ENCODE measurements at regions not wholly inside any gene's neighbourhood (a gene's known extent, or its start where the extent isn't known, plus 50 kb on each side); places are given as distances from the start of the nearest gene placed in this dataset.
"Not testable (repeated sequence)": the region's sequence is repeated elsewhere in the genome, so short reads cannot be mapped to it uniquely, and the experiment has no call there.

GRCh38 chr11:29480981-29481380, 535.8 kb downstream of the KCNA4 start:
- DNase-seq = no peak

- DNase-seq = no peak
Observed at GRCh38 chr11:29458252-29458651, 558.6 kb downstream of the KCNA4 start.

DNA sequence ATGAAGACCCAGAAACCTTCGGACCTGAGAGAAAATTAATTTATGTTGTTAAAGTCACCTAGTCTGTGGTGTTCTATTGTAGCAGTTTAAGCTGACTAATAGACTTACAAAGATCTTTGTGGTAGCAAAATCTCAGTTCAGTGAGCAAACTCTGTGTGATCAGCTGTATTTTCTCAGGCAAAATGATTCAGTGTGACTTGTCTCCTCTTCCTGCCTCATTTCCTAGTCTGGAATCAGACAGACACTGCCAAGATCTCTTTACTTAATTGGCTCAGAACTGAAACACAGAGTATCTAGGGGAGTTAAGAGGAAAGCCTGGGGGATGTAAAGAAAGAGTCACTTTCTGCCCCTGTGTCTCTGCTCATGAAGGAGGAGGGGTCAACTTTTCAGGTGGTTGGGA, 564.7 kb downstream of the KCNA4 start:
- DNase-seq = no peak

GRCh38 chr11:29449281-29450074, 567.4 kb downstream of the KCNA4 start:
- DNase-seq = no peak

GRCh38 chr11:29448246-29448877, 568.5 kb downstream of the KCNA4 start:
- no peak for DNase-seq

- no peak for DNase-seq
Observed at GRCh38 chr11:29447821-29448220, 569.0 kb downstream of the KCNA4 start.

DNA sequence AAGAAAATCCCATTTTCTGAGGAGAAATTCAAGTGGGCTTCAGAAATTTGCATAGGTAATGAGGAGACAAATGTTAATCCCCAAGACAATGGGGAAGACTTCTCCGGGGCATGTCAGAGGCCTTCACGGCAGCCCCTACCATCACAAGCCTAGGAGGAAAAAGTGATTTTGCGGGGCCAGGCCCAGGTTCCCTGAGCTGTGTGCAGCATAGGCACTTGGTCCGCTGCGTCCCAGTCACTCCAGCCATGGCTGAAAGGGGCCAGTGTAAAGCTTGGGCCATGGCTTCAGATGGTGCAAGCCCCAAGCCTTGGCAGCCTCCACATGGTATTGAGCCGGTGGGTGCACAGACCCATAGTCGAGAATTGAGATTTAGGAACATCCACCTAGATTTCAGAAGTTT, 570.7 kb downstream of the KCNA4 start:
- DNase-seq = no peak

- not testable (repeated sequence) for DNase-seq
Observed at GRCh38 chr11:29445191-29445590, 571.6 kb downstream of the KCNA4 start.

GRCh38 chr11:29438815-29439214, 578.0 kb downstream of the KCNA4 start:
- DNase-seq = no peak

- no peak for DNase-seq
Observed at GRCh38 chr11:29435421-29435820, 581.4 kb downstream of the KCNA4 start.

DNA sequence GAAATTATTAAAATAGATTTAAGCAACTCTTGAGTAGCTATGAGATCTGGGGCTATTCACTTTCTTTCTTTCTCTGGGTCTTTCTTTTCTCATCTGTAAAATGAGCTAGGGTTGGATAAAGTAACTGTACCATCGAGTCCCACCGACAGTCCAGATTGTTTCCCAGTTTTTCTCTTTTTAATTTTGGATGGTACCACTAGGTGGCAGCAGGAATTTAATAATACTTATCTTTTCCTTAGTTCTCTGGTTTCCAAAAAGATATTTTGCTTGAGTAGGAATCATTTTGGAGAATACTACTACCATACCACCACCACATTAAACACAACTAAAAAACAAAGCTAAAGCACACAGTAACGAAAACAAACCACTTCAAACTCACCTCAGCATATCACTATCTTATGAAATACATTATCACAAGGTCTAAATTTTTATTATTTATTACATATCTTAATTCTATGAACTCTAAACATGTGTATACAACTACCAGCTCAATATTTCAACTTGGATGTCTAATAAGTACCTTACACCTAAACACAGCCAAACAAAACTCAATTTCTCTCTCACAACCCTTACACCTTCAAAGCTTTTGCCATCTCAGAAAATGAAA, 584.0 kb downstream of the KCNA4 start:
- peak; percentile 2 to 58 for DNase-seq

DNA sequence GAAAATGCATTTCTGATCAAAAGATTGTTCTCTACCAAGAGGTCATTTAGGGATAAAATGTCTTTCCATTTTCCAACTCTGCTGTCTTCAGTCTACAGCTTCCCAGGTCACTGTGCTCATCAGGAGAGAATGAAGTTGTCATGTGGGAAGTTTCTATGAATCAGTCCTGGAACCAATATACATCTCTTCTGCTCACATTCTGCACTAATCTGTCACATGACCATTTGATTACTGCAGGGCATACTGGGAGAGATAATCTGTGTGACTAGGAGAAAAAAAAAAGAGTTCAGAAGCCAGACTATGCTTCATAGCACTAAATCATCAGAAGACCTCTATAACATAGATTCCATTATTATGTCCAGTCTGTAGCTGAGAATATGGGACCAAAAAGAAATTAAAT, 611.5 kb downstream of the KCNA4 start:
- no peak for DNase-seq

DNA sequence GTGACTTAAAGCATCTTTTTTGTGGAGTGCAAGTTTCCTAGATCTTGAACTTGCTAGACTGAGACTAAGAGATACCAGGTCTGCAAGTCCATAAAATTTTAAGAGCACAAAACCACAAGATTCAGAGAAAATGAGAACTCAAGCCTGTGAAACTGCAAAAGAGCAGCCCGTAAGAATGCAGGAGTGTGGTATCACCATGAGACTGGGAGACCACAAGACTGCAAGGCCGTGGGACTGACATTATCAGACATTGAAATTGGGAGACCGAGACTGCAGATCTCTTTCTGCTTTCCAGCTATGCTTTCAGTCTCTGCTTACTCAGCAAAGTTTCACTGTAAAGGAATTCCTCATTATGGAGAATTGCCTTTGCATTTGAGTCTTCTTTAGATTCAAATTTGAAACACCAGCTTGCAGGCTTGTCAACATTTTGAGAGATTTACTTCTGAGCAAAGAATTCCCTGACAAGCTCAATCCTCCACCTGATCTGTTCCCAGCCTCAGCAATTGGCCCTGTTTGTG, 621.2 kb downstream of the KCNA4 start:
- no peak for DNase-seq

- DNase-seq = no peak
Observed at GRCh38 chr11:29389793-29390192, 627.0 kb downstream of the KCNA4 start.

GRCh38 chr11:29373725-29374124, 643.1 kb downstream of the KCNA4 start:
- no peak for DNase-seq

DNA sequence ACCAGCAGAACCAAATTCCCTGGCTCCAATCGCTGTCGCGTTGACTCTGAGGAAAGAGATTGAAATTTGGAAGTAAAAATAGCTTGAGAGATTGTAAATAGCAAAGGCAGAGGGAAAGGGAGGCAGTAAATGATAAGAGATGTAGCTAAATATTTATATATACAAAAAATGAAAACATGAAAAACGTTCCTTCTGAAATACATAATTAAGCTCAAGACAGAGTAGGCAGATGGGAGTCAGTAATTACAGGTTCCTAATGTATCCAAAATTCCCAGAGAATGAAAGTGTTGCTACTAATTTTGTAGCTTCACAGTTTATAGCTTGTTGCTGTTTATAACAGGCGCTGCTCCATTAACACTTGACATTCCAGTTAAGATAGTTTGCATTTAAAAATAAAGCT, 648.7 kb downstream of the KCNA4 start:
- no peak for DNase-seq

DNA sequence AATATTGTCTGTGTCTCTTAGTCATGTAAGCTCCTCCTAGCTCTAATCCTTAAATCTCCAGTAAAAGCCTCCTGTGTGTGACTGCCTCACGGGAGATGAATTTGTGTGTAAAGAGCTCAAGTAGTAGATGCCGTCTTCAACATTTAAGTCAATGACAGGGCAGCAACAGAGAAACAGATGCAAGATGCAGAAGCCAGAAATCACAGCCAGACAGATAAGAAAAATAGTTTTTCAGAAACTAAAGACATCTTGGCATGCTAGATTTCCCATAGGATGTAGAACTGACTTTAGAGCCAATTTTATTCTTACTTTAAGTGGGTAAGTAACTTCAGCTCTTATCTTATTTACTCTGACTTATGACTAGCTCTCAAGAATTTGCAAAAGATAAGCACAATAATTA, 652.8 kb downstream of the KCNA4 start:
- DNase-seq = no peak

- no peak for DNase-seq
Observed at GRCh38 chr11:29361369-29361768, 655.5 kb downstream of the KCNA4 start.

GRCh38 chr11:29353833-29354232, 663.0 kb downstream of the KCNA4 start:
- no peak for DNase-seq

GRCh38 chr11:29352273-29352795, 664.5 kb downstream of the KCNA4 start:
- DNase-seq = no peak

GRCh38 chr11:29351301-29351873, 665.4 kb downstream of the KCNA4 start:
- no peak for DNase-seq

DNA sequence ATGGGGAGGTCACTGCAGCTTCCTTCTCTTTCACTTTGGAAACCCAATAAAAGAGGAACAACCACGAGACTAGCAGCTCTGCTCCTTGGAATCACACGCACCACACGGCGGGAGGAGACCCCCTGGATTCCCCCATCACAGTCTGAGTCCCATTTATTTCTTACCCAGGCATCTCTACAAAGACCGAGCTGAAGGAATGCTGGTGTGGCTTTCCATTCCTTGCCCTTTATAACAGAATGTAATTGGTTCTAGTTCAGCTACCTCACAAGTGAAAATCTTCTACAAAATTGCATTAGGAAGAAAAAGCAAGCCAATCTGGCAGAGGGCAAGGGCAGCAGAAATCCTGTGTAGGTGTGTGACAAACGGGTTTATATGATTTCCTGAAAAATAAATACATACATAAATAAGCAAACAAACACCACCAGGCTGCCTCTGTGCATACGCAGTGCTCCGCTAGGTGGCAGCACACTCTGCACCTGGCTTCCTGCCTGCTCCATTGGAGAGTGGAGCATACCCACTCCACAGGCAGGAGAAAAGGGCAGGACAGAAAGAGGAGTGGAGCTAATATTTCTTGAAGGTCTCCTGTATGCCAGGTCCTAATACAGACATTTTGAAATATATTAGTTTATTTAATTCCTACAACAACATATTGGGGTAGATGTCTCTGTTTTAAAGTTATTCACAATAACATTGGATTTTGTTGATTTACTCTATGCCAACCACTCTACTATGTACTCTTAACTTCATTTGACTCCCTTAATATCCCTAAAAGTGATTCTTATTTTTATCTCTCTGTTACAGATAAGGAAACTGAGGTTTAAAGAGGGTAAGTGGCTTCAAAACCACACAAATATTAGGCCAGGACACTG, 673.1 kb downstream of the KCNA4 start:
- DNase-seq = peak; percentile 11 to 59

All from inflammatory macrophage treated with lipopolysaccharide for 1 hour (primary cell).